GM21737 (cell line): ENCODE measurements at regions not wholly inside any gene's neighbourhood (a gene's known extent, or its start where the extent isn't known, plus 50 kb on each side); places are given as distances from the start of the nearest gene placed in this dataset.
"Not testable (repeated sequence)": the region's sequence is repeated elsewhere in the genome, so short reads cannot be mapped to it uniquely, and the experiment has no call there.

Experiments used
- ATAC-seq: cut with Tn5 transposase; IDR thresholded peaks from one replicate; pipeline ENCODE4 v1.9.1; 2021; ENCODE audit warnings: mild to moderate bottlenecking, moderate library complexity; ENCODE audit not compliant: unreplicated experiment

GRCh38 chr2:129192117-129192516, 787.3 kb upstream of the RAB6C start:
- ATAC-seq: no peak

GRCh38 chr2:129192841-129193253, 786.6 kb upstream of the RAB6C start:
- ATAC-seq: no peak

GRCh38 chr2:129193961-129194360, 785.5 kb upstream of the RAB6C start:
- no peak for ATAC-seq

DNA sequence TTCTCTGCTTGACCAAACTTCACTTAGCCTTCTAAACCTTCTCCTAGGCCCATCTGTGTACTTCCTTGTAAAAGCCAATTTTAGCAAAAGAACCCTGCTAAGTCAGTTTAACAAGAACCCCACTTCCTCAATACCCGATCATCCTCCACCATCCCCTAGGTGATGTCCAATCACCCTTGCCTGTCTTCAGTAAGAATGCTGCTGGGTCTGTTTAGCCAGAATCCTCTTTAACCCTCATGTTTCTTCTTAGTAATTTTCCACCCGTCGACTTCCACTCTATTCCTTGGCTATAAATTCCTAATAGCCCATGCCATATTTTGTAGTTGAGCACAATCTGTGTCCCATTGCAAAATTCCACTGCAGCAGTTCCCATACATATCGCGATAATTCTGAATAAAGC, 780.0 kb upstream of the RAB6C start:
- ATAC-seq: no peak

GRCh38 chr2:129201696-129202095, 777.8 kb upstream of the RAB6C start:
- no peak for ATAC-seq

GRCh38 chr2:129203331-129203730, 776.1 kb upstream of the RAB6C start:
- no peak for ATAC-seq

DNA sequence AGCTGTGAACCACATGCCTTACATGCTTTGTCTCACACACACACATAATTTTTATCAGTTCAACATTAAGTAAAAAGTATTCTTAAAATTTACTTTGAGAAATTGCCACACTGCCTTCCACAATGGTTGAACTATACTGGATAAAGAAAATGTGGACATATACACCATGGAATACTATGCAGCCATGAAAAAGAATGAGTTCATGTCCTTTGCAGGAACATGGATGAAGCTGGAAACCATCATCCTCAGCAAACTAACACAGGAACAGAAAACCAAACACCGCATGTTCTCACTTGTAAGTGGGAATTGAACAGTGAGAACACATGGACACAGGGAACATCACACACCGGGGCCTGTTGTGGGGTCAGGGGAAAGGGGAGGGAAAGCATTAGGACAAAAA, 774.9 kb upstream of the RAB6C start:
- ATAC-seq: not testable (repeated sequence)

- no peak for ATAC-seq
Measured at GRCh38 chr2:129205176-129205575, 774.3 kb upstream of the RAB6C start.

DNA sequence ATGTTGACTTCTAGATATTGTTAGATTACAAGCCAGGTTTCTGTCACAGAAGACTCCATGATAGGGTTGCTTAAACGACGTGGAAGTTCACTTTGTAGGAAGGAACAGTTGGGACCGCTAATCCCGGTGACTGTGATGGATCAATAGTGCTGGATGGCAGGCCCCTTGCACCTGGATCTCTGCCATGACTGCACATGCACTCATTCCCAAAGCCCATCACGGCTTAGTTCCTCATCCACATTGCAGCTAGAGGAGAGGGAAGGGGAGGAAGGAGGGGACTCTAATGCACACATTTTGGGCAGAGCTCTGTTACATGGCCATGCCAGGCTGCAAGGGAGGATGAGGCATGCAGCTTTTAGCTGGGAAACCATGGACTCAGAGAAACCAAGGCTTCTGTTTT, 773.7 kb upstream of the RAB6C start:
- no peak for ATAC-seq

DNA sequence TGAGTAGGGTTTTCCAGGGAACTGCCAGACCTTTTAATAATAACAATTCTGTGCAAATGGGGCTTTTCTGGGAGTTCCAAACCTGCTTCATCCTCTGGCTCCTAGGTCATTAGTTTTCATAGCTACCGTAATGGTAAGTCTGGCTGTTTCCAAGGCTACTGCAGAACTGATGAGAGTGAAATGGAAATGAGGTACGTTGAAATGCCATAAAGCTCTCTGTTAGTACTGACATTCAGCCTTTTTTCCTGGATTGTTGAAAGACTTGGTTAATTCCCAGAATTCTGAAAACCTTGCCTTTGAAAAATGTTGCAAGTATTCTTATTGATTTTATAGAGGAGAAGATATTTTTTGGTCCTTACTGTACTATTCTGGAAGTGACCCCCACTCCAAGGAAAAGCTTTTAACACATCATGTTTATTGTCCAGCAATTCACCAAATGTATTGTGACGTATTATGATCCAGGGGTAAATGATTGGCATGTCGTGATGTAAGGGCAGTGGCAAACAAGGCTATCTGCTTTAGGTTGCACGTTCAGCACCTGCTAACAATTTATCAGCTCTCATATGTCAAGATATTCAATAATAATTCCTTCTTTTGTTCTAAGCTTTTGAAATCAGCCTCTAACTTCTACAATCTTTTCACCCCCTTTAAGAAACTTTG, 767.0 kb upstream of the RAB6C start:
- ATAC-seq: no peak

- ATAC-seq: no peak
Measured at GRCh38 chr2:129224022-129224421, 755.4 kb upstream of the RAB6C start.

- no peak for ATAC-seq
Measured at GRCh38 chr2:129224486-129224885, 755.0 kb upstream of the RAB6C start.

DNA sequence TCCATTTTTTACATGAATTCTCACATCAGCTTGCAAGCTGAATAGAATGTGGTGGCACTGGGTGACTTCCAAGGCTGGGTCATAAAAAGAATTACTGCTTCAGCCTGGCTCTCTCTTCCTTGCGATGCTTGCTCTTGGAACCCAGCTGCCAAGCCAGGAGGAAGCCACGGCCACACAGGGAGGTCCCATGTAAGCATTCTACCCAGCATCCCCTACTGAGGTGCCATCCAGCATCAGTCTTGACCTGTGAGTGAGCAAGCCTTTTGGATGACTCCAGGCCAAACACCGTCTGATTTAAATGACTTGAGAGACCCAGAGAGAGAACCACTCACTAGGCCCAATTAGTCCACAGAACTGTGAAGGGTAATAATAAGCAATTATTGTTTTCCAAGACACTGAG, 750.3 kb upstream of the RAB6C start:
- ATAC-seq: no peak

DNA sequence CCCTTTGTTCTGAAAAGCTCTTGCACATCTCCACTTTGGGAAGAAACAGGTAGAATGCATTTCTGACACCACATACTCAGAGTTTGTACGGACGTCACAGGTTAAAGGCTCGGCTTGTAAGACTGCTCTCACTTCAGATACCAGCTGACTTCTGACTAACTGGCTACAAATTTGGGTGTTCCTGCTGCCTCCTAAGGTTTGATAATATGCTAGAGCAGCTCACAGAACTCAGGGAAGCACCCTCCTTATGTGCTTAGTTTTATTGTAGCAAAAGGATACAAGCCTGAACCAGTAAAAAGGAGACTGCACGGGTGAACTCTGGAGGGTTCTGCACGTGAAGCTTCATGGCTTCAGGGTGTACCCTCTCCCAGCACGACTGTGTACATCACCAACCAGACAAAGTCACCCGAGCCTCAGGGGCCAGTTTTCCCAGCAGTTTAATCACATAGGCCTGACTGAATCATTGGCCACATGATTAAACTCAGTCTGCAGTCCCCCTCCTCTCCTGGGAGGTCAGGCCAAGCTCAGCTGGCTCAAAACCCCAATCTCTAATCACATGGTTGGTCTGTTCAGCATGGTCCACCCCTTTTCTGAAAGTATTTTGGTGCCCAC, 749.5 kb upstream of the RAB6C start:
- no peak for ATAC-seq

DNA sequence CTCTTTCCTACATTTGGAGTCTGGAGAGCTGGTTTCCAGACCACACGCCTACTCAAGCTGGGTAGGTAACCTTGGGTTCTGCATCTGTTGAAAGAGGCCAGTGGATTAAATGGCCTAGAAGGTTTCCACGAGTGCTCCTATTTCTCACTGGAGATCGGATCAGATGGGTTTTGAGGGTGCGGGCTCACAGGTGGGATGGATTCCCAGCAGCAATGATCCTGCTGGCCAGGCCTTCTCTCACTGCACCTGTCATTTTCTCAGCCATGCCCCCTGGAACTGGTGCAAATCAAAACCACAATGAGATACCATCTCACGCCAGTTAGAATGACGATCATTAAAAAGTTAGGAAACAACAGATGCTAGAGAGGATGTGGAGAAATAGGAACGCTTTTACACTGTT, 747.5 kb upstream of the RAB6C start:
- ATAC-seq: no peak

DNA sequence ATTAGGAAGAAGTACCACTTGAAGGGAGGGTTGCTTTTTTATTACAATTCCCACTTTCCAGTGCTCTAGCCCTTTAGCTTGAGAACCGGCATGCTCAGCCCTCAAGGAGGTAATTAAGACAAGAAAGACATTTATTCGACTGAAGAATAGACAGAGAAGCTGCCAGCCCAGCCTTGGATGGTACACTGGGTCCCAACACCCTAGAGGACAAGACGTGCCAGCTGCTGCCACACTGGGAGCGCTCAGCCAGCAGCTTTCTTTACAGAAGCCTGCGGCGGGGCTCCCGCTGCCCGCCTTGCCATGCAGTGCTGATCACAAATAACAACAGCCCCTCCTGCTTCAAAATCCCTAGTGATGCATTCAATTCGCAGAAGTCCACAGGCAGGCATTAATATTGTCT, 746.3 kb upstream of the RAB6C start:
- no peak for ATAC-seq

DNA sequence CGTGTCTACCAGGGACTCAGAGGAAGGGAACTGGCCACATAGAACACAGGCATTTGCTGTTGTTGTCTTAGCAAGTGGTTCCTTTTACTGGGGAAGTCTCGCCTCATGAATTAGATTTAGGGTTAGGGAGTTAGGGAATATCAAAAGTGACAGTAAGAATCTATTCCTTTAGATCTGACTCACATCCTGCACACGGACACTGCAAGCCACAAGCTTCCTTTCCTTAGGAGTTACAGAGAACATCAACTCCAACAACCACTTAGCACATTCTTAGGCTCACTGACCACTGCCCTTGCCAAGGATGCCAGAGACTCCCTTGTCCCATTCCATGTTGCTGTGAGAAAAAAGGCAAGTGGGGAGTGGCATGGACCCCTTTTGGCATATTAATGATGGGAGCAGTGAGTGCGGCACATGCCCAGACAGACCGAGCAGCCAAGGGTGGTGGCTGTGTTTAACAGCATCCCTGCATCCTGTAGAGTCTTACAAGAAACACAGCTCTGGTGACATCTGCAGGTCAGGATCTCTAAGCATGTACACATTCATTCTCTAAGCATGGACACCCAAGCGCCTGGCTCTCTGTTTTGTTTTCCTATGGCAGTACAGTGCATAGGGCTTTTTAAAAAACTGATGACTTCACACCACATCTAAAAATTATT, 745.6 kb upstream of the RAB6C start:
- ATAC-seq: no peak

DNA sequence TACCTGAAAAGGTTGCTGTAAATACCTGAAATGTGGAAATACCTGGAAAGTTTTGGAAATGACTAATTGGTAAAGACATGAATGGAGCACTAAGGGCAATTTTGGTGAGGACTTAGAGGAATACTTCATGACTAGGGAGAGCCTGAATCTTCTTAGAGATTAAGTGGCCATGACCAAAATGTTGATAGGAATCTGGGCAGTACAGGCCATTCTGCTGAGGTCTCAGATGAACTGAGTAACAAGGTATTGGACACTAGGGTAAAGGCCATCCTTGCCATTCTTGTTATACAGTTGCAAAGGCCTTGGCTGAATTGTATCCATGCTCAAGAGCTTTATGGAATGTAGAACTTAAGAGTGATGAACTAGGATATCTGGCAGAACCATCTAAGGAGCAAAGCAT, 742.9 kb upstream of the RAB6C start:
- no peak for ATAC-seq

DNA sequence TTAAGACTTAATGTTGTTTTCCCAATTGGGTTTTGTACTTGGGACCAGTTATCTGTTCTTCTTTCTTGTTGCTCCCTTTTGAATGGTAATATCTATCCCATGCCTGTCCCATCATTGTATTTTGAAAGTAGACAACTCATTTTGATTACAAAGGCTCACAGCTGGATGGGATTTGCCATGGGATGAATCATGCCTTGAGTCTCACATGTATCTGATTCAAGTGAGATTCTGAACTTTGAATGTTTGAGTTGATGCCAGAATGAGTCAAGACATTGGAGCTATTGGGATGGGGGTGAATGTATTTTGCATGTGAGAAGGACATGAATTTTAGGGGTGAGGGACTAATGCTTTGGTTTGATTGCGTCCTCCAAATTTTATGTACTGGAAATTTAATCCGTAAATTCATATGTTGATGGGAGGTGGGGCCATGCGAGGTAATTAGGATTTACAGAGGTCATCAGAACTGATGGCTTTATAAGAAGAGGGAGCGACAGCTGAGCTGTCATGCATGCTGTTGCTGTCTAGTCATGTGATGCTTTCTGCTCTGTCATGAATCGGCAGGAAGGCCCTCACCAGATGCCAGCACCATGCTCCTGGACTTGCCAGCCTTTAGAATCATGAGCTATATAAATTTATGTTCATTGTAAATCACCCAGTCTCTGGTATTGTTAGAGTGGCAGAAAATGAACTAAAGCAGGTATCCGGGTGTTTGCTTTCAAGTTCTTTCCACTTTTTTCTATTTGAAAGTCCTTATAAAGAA, 741.3 kb upstream of the RAB6C start:
- ATAC-seq: no peak

DNA sequence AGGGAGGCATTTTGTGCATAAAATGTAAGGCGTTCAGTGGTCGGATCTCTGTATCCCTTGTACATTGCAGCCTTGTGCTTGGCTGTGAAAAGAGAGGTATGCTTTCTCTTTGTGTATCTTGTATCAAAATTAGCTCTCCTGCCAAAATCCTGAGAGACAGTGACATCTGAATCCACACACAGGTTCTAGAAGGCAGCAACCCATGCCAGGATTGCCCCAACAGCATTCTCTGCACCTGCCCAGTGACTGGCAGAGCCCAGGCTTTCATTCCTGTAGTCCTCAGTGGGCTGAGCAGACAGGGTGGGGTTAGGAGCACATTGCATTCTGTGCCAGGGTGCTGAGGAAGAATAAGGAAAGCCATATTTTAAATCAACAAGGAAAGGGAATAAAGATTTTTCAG, 740.3 kb upstream of the RAB6C start:
- no peak for ATAC-seq

- no peak for ATAC-seq
Measured at GRCh38 chr2:129240061-129240460, 739.4 kb upstream of the RAB6C start.

GRCh38 chr2:129242269-129242668, 737.2 kb upstream of the RAB6C start:
- ATAC-seq: no peak
